ENCODE measurements at regions not wholly inside any gene's neighbourhood (a gene's known extent, or its start where the extent isn't known, plus 50 kb on each side); places are given as distances from the start of the nearest gene placed in this dataset.

DNA sequence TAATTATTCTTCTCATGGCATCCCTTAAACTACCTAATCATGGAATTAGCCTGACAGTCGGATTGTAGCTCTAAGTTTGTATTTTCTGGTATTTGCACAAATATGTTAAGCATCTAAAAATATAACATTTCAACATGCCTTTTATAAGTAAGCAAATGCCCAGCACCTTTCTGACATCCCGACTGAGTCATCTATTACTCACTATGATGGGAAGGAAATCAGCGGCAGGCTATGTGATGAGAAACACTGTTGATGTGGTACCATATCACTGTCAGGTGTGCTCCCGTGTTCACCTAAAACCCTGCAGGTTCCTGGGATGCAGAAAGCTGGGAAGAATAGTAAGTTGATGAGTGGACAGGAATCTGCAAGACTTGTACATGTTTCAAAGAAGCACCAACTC lies 367.8 kb upstream of the IL12A start (continued):
- TF ChIP-seq, protein P1, sequence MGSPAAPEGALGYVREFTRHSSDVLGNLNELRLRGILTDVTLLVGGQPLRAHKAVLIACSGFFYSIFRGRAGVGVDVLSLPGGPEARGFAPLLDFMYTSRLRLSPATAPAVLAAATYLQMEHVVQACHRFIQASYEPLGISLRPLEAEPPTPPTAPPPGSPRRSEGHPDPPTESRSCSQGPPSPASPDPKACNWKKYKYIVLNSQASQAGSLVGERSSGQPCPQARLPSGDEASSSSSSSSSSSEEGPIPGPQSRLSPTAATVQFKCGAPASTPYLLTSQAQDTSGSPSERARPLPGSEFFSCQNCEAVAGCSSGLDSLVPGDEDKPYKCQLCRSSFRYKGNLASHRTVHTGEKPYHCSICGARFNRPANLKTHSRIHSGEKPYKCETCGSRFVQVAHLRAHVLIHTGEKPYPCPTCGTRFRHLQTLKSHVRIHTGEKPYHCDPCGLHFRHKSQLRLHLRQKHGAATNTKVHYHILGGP (tag by site-specific recombination; IDR thresholded peaks at IDR 0.05): no peak
- TF ChIP-seq, protein P2, sequence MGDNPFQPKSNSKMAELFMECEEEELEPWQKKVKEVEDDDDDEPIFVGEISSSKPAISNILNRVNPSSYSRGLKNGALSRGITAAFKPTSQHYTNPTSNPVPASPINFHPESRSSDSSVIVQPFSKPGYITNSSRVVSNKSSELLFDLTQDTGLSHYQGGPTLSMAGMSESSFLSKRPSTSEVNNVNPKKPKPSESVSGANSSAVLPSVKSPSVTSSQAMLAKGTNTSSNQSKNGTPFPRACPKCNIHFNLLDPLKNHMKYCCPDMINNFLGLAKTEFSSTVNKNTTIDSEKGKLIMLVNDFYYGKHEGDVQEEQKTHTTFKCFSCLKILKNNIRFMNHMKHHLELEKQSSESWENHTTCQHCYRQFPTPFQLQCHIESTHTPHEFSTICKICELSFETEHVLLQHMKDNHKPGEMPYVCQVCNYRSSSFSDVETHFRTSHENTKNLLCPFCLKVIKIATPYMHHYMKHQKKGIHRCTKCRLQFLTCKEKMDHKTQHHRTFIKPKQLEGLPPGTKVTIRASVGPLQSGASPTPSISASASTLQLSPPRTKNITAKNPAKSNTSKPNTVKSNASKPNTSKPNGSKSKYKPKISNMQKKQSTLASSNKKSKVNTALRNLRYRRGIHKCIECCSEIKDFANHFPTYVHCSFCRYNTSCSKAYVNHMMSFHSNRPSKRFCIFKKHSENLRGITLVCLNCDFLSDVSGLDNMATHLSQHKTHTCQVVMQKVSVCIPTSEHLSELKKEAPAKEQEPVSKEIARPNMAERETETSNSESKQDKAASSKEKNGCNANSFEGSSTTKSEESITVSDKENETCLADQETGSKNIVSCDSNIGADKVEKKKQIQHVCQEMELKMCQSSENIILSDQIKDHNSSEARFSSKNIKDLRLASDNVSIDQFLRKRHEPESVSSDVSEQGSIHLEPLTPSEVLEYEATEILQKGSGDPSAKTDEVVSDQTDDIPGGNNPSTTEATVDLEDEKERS (tag by site-specific recombination; IDR thresholded peaks at IDR 0.05): no peak
- TF ChIP-seq MEIS1 (CRISPR knock-in tag; IDR thresholded peaks at IDR 0.05; ENCODE audit: borderline replicate concordance): no peak
- no peak for TF ChIP-seq ZNF670 (tag by site-specific recombination; IDR thresholded peaks at IDR 0.05; ENCODE audit: low read depth)
- TF ChIP-seq ZNF155 (tag by site-specific recombination; IDR thresholded peaks at IDR 0.05): no peak
- TF ChIP-seq REPIN1 (tag by site-specific recombination; IDR thresholded peaks at IDR 0.05; ENCODE audit: low read depth): no peak
- TF ChIP-seq, protein P3, sequence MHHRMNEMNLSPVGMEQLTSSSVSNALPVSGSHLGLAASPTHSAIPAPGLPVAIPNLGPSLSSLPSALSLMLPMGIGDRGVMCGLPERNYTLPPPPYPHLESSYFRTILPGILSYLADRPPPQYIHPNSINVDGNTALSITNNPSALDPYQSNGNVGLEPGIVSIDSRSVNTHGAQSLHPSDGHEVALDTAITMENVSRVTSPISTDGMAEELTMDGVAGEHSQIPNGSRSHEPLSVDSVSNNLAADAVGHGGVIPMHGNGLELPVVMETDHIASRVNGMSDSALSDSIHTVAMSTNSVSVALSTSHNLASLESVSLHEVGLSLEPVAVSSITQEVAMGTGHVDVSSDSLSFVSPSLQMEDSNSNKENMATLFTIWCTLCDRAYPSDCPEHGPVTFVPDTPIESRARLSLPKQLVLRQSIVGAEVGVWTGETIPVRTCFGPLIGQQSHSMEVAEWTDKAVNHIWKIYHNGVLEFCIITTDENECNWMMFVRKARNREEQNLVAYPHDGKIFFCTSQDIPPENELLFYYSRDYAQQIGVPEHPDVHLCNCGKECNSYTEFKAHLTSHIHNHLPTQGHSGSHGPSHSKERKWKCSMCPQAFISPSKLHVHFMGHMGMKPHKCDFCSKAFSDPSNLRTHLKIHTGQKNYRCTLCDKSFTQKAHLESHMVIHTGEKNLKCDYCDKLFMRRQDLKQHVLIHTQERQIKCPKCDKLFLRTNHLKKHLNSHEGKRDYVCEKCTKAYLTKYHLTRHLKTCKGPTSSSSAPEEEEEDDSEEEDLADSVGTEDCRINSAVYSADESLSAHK (tag by site-specific recombination; IDR thresholded peaks at IDR 0.05): no peak
- no peak for TF ChIP-seq ZNF521 (tag by site-specific recombination; IDR thresholded peaks at IDR 0.05)
- TF ChIP-seq ZNF248 (tag by site-specific recombination; IDR thresholded peaks at IDR 0.05): no peak
- TF ChIP-seq, protein P4, sequence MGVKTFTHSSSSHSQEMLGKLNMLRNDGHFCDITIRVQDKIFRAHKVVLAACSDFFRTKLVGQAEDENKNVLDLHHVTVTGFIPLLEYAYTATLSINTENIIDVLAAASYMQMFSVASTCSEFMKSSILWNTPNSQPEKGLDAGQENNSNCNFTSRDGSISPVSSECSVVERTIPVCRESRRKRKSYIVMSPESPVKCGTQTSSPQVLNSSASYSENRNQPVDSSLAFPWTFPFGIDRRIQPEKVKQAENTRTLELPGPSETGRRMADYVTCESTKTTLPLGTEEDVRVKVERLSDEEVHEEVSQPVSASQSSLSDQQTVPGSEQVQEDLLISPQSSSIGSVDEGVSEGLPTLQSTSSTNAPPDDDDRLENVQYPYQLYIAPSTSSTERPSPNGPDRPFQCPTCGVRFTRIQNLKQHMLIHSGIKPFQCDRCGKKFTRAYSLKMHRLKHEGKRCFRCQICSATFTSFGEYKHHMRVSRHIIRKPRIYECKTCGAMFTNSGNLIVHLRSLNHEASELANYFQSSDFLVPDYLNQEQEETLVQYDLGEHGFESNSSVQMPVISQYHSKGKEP (tag by site-specific recombination; IDR thresholded peaks at IDR 0.05): no peak

DNA sequence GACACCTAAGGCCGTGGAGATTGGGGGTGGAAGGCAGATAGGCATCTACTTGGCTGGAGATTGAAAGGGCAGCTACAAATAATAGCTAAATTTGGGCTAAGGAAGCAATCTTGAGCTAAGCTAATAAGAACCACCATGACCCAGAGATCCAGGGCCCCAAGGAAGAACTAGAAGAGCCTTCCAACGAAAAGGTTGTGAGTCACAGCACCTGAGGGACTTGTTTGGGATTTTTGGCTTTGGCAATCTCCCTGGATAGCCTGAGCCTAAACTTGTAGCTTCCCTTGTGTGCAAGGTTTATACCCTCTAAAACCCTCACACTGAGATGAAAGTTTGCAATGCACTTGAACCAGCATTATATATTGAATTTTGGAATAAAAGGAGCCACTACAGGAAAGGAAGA lies 364.0 kb upstream of the IL12A start:
- Histone ChIP-seq H3K36me3 (ENCODE audit: control insufficient read depth in 2 of 2, insufficient read depth in 1 of 2, low read length in 2 of 2) (no peaks in the 10 kb centered on the region), H3K27ac (ENCODE audit: extremely low read depth, low read depth, low read length) (no peak overlapping the region), H3K4me3 (ENCODE audit: low read depth, low read length) (no peak overlapping the region), H3K4me1 (ENCODE audit: control insufficient read depth, insufficient read depth, low read length) (peaks cover 34% of the 10 kb centered on the region), H3K9me3 (ENCODE audit: control insufficient read depth, insufficient read depth, low read depth, low read length) (no peaks in the 10 kb centered on the region)
- TF ChIP-seq, protein P5, sequence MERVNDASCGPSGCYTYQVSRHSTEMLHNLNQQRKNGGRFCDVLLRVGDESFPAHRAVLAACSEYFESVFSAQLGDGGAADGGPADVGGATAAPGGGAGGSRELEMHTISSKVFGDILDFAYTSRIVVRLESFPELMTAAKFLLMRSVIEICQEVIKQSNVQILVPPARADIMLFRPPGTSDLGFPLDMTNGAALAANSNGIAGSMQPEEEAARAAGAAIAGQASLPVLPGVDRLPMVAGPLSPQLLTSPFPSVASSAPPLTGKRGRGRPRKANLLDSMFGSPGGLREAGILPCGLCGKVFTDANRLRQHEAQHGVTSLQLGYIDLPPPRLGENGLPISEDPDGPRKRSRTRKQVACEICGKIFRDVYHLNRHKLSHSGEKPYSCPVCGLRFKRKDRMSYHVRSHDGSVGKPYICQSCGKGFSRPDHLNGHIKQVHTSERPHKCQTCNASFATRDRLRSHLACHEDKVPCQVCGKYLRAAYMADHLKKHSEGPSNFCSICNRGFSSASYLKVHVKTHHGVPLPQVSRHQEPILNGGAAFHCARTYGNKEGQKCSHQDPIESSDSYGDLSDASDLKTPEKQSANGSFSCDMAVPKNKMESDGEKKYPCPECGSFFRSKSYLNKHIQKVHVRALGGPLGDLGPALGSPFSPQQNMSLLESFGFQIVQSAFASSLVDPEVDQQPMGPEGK (tag by site-specific recombination; IDR thresholded peaks at IDR 0.05): no peak
- CTCF ChIA-PET: interaction anchor here (0.6 to 1.4 kb wide), 4 partner anchors 107 to 381 kb away, joined by 3 to 4 read pairs (median 4); no protein-coding TSS in a partner anchor
- POLR2A ChIA-PET: no interaction called here

DNA sequence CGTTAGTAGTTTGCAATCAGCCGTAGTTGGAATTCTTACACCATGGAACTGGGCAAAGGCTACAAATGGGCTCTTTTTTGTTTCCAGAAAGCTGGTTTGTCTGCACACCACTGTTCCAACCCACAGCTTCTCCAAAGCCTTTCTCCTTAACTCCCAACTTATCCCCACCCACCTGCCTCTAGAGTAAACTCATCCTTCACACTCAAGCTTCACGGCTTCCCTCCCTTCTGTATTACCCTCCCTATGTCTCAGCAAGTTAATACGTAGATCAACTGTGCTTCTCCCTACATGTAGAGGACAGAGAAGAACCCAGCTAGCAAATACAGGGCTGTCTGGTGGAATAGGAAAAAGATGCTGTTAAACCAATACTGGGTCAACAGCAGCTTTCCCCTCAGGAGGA lies 363.0 kb upstream of the IL12A start:
- no peaks in the 10 kb centered on the region for H3K36me3 ChIP-seq (ENCODE audit: control insufficient read depth in 2 of 2, insufficient read depth in 1 of 2, low read length in 2 of 2)
- no peak overlapping the region for H3K27ac ChIP-seq (ENCODE audit: extremely low read depth, low read depth, low read length)
- ChIA-PET CTCF (interaction anchor here (0.6 to 1.4 kb wide), 2 partner anchors 21 to 381 kb away, joined by 3 read pairs; no protein-coding TSS in a partner anchor), POLR2A (no interaction called here)
- no peak overlapping the region for H3K4me3 ChIP-seq (ENCODE audit: low read depth, low read length)
- no peaks in the 10 kb centered on the region for H3K9me3 ChIP-seq (ENCODE audit: control insufficient read depth, insufficient read depth, low read depth, low read length)
- H3K4me1 ChIP-seq (ENCODE audit: control insufficient read depth, insufficient read depth, low read length): peaks cover 27% of the 10 kb centered on the region
- TF ChIP-seq ZFHX2 (tag by site-specific recombination; conservative IDR thresholded peaks at IDR 0.05) (peak; percentile 35; the same call in 1 of the 2 replicates), WT1 (tag by site-specific recombination; IDR thresholded peaks at IDR 0.05) (peak; percentile 71), FEZF1 (tag by site-specific recombination; IDR thresholded peaks at IDR 0.05) (no peak), ZNF610 (tag by site-specific recombination; IDR thresholded peaks at IDR 0.05; ENCODE audit: borderline replicate concordance) (no peak), IKZF3 (tag by site-specific recombination; IDR thresholded peaks at IDR 0.05) (no peak)
- TF ChIP-seq, protein P6, sequence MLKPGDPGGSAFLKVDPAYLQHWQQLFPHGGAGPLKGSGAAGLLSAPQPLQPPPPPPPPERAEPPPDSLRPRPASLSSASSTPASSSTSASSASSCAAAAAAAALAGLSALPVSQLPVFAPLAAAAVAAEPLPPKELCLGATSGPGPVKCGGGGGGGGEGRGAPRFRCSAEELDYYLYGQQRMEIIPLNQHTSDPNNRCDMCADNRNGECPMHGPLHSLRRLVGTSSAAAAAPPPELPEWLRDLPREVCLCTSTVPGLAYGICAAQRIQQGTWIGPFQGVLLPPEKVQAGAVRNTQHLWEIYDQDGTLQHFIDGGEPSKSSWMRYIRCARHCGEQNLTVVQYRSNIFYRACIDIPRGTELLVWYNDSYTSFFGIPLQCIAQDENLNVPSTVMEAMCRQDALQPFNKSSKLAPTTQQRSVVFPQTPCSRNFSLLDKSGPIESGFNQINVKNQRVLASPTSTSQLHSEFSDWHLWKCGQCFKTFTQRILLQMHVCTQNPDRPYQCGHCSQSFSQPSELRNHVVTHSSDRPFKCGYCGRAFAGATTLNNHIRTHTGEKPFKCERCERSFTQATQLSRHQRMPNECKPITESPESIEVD (tag by site-specific recombination; IDR thresholded peaks at IDR 0.05): no peak

Measured in HEK293 (cell line).